AG09309 (cell line): ENCODE measurements at regions not wholly inside any gene's neighbourhood (a gene's known extent, or its start where the extent isn't known, plus 50 kb on each side); places are given as distances from the start of the nearest gene placed in this dataset.

Source experiments
- DNase-seq: peaks from one replicate; pipeline ENCODE4 v3.0.0-alpha.2; 2010; ENCODE audit warnings: low read depth
- H3K4me3 ChIP-seq: 2 replicates; pipeline ENCODE4 v1.5.1; 2011; ENCODE audit warnings: mild to moderate bottlenecking, low read depth, low read length, moderate library complexity; ENCODE audit not compliant: control insufficient read depth
- TF ChIP-seq, protein P1 (sequence below): IDR thresholded peaks from 2 replicates; pipeline ENCODE4 v1.5.1; 2011; ENCODE audit warnings: mild to moderate bottlenecking, low read depth, low read length, inconsistent platforms; ENCODE audit not compliant: insufficient read depth, control insufficient read depth; ENCODE audit errors: missing control alignments

DNA sequence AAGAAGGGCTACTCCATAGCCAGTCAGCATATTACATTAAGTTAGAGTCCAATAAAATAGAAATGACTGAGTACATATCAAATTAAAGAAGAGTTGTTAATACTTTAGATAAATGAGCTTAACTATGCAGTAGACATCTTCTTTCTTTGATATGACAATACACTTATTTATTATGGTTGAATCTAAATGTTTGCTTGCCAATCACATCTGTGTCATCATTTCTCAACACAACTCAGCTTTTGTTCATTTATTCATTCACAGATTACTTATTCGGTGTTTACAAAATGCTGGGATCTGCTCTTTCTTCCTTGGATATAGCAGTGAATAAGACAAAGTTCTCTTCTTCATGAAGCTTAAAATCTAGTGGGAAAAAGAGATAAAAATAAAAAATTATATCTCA is 614.6 kb upstream of the ATP2B1 start:
- DNase-seq, result no peak
- H3K4me3 ChIP-seq, result no peak overlapping the region
- TF ChIP-seq, protein P1, sequence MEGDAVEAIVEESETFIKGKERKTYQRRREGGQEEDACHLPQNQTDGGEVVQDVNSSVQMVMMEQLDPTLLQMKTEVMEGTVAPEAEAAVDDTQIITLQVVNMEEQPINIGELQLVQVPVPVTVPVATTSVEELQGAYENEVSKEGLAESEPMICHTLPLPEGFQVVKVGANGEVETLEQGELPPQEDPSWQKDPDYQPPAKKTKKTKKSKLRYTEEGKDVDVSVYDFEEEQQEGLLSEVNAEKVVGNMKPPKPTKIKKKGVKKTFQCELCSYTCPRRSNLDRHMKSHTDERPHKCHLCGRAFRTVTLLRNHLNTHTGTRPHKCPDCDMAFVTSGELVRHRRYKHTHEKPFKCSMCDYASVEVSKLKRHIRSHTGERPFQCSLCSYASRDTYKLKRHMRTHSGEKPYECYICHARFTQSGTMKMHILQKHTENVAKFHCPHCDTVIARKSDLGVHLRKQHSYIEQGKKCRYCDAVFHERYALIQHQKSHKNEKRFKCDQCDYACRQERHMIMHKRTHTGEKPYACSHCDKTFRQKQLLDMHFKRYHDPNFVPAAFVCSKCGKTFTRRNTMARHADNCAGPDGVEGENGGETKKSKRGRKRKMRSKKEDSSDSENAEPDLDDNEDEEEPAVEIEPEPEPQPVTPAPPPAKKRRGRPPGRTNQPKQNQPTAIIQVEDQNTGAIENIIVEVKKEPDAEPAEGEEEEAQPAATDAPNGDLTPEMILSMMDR, result no peak

DNA sequence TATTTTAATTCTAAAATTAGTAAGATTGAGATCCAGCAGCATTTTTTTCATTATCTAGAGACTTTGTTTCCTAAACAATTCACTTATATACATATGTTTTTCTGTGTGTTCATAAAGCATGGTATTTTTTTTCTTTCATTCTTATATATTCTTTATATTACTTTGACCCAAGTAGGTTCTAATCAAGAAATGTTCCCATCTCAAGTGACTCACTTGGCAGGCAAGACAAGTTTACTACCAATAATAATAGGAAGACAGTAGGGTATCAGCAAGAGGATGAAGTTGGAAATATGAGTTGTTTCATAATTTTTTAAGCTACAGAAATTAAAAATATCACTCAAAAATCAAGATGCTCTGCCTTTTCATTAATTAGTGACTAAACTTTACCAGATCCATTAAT is 613.4 kb upstream of the ATP2B1 start:
- TF ChIP-seq, protein P1, result no peak
- no peak for DNase-seq

DNA sequence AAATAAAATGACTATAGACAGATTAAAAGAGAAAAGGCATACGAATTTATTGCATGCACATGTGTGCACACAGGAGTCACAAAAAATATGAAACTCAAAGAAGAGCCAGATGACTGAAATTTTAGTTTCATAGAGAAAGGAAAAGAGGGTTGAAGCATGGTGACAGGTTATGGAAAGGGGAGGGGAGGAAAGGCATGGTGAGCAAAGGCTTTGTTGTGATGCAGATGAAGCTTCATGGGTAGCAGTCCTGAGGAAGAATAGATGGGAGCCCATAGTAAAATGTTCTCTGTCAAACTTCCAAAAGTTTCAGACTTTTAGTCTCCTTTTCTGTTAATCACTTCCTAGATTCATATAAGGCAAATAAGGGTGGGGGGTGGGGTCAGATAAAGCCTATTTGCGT is 612.7 kb upstream of the ATP2B1 start:
- TF ChIP-seq, protein P1, result no peak
- DNase-seq, result no peak
- no peak overlapping the region for H3K4me3 ChIP-seq

More for the DNA sequence above, 613.4 kb upstream of the ATP2B1 start:
- H3K4me3 ChIP-seq, result no peak overlapping the region

DNA sequence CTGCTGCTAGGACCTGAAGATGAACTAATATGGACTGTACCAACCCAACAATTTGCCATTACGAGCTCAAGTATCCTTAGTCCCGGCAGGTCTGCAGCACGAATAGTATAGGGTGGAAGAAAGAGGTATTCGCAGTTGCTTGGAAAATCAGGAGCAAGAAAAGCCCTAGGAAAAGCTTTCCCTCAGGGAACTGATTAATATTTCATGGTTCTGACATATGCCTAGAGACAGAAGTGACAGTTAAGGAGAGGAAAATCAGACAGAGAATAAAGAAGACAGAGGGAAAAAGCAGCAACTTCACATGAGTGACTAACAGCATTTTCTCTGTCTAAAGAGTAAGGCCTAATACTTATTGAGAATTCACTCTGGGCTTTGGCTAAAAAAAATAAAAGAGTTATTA is 602.9 kb upstream of the ATP2B1 start:
- no peak for DNase-seq
- TF ChIP-seq, protein P1, result no peak
- H3K4me3 ChIP-seq, result no peak overlapping the region

DNA sequence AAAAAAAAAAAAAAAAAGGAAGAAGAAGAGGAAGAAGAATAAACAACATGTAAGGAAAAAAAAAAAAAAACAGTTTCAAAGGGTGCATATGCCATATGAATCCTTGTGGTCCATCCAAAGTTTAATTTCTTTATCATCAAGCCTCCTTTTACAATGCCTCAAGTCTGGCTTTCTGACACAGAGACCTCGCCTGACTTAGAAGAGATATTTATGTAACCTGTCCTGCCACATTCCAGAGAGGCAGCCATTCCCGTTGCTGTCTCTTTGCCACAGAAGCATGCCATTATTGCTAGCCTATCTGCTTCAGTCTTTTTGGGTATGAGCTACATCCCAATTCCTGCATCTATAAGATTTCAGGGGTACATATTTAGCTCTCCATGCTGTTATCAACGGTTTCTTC is 596.7 kb upstream of the ATP2B1 start:
- no peak for DNase-seq
- H3K4me3 ChIP-seq, result no peak overlapping the region

DNA sequence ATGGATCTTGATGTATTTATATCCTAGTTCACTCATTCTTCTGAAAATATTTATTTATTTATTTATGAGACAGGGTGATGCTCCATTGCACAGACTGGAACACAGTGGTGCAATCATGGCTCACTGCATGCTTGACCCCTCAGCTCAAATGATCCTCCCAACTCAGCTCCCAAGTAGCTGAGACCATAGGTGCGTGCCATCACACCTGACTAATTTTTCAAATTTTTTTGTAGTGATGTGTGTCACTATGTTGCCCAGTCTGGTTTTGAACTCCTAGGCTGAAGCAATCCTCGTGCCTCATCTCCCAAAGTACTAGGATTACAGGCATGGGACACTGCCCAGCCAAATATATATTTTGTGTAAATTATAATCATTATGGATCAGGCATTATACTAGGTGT is 595.6 kb upstream of the ATP2B1 start:
- no peak for DNase-seq
- H3K4me3 ChIP-seq, result no peak overlapping the region
- TF ChIP-seq, protein P1, result no peak

More for the DNA sequence above, 596.7 kb upstream of the ATP2B1 start:
- TF ChIP-seq, protein P1, result no peak

DNA sequence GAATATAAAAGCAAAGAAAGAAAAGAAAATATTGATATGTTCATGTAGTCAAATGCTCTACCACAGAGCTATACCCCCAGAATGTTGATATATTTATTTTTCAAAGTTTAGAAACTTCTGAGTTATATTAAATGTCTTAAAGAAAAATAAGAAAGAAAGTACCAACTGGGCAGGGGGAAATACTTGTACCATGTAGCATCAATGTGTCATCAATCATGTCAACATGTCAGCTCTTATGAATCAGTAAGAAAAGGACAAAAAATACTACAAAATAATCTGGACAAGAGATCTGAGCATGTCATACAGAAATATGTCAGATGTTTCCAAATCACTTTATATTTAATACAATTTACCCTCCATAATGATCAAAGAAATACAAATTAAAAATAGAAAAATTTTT is 595.1 kb upstream of the ATP2B1 start:
- TF ChIP-seq, protein P1, result no peak
- DNase-seq, result no peak
- no peak overlapping the region for H3K4me3 ChIP-seq
